Ramos (cell line): ENCODE measurements at regions not wholly inside any gene's neighbourhood (a gene's known extent, or its start where the extent isn't known, plus 50 kb on each side); places are given as distances from the start of the nearest gene placed in this dataset.

Experiments used
- in situ Hi-C: fragments of 300-500 bp; cut with MboI; formaldehyde crosslinking; loops from one replicate; pipeline ENCODE4 v1.14.3; 2022; ENCODE audit warnings: low sequenced_read_pairs; ENCODE audit not compliant: unreplicated experiment

DNA sequence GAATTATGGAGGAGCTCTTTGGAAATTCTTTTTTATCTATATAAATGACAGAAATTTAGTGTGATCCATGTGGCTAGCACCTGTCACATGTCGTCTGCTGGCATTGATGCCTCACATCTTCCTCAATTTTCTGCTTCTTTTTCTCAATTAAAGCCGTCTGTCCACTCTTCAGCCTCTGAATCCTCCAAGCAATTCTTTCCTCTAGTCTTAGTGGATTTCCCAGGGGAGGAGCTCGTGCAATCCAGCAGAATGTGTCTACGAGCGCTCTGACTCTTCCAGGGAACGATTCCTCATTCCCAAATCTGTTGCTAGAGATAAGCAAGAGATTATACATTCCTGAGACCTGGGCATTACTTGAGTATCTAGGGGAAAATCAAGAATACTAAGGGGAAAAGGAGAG is 176.6 kb downstream of the EMP1 start:
- in situ Hi-C loops: no loop called here

DNA sequence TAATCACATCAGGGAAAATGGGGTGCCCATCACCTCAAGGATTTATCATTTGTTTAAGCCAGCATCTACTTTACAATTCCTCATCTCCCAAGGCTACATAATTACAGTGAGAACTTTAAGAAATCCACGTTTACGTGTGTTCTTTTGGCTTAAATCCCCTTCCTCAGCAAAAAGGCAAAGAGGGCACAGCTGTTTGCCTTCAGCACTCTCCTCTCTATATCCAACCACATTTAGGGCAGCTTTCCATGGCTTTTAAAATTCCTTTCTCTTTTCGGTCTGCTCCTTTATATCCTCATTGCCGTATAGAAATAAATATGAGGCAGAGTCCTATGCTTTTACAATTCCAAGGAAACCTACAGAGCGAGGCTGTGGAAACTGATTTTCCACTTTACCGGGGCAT is 175.9 kb downstream of the EMP1 start:
- in situ Hi-C loops: no loop called here

DNA sequence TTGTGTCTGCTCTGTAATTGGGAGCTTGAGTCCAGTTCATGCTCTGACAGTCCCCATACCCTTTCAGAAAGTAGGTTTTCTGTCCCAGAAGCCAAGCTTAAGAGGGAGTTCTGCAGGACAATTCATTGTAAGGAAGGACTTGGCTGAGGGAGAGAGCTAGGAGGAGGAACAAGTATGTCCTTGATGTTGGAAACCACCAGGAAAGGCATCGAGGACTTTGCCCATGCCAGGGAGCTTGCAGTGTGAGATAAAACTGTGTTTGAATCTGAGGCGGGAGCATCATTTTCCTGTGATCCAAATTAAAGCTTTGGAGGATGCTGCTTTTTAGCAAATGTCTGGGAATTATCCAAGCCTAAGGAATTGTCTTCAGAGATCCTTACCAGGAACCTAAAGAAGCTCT is 175.3 kb downstream of the EMP1 start:
- in situ Hi-C loops: no loop called here

DNA sequence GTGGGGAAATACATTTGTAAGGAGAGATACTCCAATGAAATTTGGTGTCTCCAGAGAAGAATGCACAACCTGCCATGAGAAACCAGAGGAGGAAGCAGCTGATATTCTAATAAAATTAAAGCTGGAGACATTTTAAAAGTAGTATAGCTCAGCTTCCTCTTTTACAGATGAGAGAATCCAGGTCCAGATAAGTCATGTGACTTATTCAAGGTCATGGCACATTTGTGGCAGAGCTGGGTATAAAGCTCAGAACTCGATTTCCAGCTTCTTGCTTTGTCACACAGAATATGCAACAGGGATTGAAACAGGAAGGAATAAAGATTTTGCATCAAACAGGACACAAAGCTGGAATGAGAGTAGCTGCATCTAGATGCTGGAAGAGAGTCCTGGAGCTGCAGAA is 174.8 kb downstream of the EMP1 start:
- in situ Hi-C loops: no loop called here

DNA sequence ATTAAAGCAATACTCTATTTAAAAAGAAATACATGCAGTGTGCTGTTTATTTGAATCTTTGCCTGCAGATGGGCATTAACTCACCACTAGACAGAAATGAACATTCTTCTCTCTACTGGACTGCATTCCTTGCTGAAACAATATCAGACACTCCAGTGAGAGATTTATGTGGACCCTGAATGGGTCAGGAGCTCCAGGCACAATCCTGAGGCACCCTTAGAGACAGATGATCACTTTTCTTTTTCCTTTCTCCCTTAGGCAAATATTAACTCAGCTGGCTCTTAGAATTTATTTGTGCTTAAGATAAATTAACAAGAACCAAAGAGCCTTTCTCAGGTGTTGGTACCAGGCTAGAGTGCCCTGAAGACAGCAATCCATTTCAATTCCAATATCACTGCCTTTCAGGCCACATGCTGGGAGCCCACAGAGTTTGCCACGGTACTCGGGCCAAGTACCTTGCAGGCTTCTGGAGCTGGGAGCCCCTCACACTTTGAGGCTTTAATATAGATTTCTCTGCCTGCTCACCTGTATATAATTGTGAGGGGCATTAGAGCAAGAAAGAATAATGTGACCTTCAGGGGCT is 173.0 kb downstream of the EMP1 start:
- in situ Hi-C loops: no loop called here

DNA sequence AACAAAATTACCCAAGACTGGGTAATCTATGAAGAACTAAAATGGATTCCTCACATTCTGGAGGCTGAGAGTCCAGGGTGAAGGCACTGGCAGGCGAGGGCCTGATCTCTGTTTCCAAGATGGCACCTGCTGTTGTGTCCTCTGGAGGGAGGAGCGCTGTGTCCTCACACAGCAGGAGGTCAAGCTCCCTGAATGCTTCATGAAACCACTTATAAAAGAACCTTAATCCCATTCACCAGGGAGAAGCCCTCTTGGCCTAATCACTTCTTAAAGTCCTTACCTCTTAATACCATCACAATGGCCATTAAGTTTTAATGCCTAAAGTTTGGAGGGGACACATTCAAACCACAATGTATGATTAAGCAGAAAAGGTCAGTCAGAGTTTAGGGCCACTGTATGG is 172.4 kb downstream of the EMP1 start:
- in situ Hi-C loops: no loop called here

DNA sequence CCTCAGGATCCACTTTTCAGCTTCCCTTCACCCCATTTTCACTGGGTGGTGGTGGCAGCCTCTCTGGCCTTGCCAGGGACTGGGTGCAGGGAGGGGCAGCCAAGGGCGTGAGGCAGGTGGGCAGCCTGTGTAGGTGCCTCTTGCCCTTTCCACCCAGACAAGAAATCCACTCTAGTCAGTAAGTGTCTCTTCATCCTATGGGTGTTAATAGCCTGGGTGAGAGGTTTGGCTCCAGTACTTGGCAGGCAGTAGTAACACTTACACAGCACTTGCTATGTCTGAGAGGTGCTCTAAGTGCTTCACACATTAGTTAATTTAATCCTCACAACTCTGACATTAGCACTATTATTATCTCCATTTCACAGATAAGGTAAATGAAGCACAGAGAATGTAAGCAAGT is 171.9 kb downstream of the EMP1 start:
- in situ Hi-C loops: no loop called here

DNA sequence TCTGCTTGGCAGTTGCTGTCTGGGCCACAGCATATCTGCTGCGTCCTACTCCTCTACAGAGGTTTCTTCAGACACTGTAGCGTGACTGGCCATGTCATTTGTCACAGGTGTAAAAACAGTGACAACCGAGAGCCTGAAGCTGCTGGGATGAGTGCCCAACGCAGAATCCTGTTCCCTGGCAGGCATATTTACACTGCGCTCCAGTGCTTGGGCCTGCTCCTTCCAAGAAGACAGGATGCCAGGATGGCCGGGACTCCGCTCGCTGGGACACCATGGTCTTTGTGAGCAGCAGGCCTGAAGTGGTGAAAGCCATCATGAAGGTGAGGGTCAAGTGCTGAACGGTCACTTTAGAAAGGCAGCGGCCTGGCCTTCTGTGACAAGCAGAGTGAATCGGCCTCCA is 171.4 kb downstream of the EMP1 start:
- in situ Hi-C loops: no loop called here

DNA sequence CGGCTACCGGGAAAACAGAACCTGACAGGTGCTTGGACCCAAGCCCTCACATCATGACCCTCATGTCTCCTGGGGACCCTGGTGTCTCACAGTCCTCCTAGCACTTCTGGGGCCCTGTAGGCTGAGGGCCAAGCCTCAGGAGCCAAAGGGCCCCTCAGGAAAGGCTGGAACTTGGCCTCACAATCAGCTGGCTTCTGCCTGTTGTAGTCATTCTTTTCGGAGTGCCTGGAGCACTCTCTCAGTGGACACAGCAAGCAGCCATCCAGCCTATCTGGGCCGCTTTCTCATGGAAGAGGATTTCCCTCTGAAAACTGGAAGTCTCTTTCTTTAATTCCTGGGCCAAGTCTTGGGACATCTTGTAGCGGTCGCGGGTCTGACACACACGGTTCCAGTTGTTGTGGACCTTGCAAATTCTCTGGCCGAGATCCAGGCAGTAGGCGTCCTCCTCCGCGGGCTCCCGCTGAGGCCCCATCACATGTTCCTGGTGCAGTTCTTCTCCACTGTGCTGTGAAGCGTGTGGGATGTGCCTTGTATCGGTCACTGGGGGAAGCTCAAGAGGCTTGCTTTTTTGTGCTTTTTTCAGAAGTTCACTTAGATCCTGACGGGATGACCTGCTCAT is 169.3 kb downstream of the EMP1 start:
- in situ Hi-C loops: no loop called here

DNA sequence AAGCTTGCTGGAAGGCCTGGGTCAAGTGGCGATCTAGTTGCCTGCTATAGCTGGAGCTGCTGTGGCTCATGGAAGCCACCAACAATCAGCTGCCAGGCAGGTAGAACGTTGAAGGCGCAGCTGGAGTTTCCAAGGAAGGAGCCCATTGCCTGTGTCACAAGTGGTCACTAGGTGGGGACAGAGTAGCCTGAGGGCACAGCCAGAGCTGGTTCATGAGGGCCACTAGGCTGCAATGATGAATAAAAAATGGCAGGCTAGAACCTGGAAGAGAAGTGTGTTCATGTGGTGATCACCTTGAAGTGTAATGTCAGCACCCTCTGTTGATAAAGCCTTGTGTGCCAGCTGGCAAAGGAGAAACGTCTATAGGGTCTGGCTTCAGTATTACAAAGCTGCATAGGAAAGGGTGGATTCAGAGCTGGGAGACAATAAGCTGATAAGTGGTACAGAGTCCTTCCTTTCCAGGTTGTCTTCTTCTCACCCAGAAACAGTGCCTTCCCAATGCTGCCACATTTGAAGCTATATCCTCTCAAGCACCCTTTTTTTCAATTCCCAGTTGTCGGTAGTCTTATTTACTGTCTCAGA is 165.8 kb downstream of the EMP1 start:
- in situ Hi-C loops: no loop called here

DNA sequence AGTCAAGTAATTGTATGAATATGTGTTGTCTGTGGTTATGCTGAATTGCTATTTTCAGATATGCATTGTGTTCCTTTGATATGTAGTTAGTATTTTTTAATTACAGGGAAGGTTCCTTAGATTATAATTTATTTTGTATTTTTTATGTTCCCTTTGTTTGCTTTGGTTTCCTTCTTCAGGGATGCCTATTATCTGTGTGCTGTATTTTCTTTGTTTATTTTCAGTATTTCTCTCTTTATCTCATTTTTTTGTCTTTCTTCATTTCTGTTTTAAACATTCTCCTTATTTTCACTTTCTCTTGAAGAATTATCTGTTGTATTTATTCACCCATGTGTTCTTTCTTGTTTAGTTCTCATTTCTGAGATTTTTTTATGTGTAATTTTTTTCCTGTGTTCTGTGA is 163.1 kb downstream of the EMP1 start:
- in situ Hi-C loops: no loop called here

DNA sequence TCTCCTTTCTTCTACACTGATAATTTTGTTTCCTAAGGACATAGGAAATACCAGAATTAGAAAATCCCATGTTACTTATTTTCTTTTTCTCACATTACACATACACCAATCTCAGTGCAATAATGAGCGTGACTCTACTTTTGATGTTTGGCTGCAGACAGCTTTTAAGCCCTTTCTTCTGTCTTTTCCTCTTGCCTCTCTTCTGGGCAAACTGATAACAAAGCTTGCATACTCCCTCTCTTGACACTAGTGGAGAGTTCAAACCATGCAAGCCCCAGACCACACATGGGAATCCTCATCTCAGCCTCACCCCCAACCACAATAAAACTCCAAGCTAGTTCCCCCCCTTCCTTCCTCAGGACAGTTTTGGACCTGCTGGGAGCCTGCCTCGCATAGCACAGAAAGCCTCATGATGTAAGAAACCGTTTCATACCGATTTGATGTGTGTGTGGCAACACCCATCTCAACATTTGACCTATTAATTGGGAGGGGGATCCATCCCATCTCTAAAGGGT is 161.9 kb downstream of the EMP1 start:
- in situ Hi-C loops: no loop called here

DNA sequence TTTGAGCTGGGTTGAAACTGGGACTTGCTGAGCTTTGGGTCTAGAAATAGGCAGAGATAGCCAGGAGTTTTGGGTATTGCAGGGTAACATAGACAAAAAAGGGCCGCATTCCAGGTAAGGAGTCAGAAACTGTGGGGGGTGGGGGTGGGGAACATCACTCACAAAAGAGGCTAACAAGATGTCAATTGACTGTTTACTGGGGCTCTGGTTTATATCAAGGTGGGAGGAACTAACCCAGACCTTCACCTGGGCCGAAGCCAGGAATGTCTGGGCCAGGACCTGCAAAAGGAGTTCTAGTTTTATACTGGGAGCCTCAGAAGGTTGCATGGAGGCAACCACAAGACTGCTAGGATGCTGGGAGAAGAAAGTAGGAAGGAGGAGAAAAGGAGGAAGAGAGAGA is 154.4 kb downstream of the EMP1 start:
- in situ Hi-C loops: no loop called here

DNA sequence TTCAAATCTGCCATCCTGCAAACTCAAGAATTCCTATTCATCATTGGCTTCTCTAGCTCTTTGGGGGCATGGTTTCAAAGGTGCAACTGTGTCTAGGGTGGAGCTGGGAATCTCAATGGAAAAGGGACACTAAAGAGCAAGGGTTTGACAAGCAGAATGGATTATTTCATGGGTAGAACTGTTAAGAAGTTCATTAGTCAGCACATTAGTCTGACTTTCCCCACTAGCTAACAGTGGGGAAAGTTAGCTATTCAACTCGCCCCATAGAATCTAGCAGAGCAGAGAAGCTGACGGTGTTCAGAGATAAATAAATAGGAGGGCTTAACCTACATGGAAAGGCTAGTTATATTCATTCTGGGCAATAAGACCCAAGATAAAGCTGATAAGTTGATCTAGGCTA is 153.9 kb downstream of the EMP1 start:
- in situ Hi-C loops: no loop called here

DNA sequence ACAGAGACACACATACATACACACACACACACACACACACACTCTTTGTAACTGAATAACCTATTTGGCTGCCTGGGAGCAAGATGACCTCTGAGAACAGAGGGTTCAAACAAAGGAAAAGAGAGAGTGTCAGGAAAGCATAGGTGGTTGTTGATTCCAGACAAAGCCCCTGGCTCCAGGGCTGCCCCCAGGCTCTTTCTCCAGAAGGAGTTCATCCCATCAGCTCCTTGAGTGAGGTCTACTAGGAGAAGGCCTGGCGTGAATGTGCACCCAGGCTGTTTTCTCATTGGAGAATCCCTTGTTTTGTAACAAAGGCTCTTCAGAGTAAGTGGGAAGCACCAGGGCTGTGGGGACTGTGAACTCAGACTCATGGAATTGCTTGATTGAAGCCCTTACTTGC is 151.9 kb downstream of the EMP1 start:
- in situ Hi-C loops: no loop called here

DNA sequence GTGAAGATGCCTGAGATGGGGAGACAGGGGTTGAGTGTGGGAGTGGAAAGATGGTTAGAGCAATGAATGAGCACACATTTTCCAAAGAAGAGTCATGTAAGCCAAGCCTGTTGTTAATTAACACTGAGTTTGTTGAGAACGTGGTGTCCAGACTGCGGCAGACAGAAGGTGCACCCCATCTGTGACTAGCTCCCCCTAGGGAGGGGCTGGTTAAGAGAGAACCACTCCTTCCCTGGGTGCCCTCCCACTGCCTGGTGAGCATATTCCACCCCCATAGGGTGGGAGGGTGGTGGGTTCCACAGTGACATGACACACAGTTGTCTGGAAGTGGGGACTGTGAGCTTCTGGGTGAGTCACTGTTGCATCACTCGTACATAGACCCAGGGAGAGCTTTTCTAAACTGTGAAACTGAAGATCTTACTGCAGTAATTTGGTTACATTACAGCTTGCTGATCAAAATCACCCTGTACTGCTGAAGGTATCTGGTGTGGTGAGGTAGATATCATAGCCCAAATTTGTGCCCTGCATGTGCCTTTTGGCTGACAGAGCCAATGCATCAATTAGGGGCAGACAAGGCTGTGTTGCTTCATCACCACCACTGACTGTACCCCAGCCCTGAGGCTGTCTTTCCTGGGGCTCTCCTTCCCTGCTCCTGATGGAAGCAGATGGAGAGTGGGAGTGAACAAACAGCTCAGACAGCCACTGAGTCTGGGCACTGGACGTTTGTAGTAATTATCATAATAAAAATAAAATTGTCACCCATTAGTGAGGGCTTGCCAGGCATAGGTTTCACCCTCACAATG is 150.9 kb downstream of the EMP1 start:
- in situ Hi-C loops: no loop called here

DNA sequence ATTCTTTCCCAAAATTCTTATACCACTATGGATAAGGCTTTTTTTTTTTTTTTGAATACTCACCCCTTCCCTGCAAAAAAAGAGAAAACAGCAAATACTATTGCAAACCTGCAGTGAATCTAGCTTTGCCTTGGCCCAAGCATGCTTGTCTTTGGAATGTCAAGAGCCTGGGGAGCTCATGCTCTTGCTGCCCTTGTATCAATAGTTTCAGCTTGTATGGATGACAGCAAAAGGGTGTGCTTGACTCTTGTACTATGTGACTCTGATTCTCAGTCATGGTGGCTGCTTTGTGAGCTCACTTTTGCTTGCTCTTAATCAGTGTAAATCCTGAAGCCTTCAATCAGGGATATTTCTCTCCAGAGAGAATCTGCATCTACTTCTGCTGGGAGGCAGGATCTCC is 149.2 kb downstream of the EMP1 start:
- in situ Hi-C loops: no loop called here

DNA sequence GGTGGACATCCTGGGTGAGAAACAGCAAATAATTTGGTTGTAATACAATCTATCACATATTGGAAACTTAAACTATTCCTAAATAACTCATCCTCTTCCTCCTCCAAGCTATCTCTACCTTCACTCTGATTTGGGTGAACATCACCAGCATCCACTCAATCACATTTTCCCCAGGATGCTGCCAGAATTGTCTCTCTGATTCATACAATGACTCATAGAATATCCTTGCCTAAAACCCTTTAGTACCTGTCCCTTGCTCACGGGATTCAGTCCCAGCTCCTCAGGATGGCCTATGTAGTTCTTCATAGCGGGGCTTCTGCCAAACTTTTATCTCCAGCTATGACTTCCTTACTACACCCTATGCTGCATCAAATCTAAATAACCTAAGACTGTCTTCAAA is 146.8 kb downstream of the EMP1 start:
- in situ Hi-C loops: no loop called here

DNA sequence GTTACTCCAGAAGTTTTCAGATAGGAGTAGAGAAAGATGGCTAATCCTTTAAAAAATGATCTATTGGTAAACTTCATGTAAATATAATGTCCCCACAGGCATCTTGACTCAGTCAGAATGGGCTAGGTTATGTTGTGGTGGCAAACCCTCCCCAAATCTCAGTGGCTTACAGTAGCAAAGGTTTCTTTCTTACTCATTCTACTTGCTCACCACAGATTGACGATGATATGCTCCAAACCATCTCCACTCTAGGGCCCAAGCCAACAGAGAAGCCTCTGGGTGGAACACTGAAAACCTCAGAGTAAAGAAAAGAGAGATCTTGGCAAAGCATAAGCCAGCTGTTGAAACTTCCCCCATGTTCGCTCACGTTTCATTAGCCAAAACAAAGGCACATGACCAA is 146.4 kb downstream of the EMP1 start:
- in situ Hi-C loops: no loop called here

DNA sequence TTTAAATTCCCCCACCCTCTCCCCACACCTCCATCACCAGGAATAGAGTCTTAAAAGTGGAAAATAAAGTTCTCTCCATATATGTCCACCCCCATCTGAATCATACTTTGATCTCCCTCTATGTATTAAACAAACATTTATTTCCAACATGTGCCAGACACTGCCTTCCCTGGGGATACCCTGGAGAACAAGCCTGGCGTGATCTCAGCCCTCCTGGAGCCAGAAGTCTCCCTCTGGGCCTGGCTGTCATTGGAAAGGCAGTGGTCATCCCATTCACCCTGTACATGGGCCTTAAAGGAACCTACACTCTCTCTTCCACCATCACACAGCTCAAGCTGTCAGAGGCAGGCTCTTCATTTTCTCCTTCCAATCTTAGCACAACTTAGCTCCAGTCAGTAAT is 143.6 kb downstream of the EMP1 start:
- in situ Hi-C loops: no loop called here

DNA sequence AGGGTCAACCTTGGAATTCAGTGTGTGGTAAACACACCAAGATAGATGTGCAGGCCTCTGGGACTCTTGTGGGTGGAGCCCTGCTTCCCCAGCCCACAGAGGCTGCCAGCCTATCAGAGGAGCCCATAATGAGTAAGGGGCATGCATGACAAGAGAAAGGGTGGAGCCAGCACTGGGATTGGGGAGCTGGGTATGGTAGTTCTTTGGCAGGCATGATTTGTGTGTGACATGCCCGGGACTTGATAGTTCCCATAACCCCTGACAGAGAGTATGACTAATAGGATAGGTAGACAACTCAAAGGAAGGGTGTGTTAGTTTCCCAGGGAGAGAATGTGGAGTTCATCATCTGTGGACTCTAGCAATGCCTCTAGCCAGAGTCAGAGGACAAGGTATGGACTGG is 143.0 kb downstream of the EMP1 start:
- in situ Hi-C loops: no loop called here
